HL-60 (cell line): ENCODE measurements at regions not wholly inside any gene's neighbourhood (a gene's known extent, or its start where the extent isn't known, plus 50 kb on each side); places are given as distances from the start of the nearest gene placed in this dataset.

Source experiments
- DNase-seq, 2 experiments: peaks; one replicate each; pipeline ENCODE4 v3.0.0-alpha.2; 2010 to 2020; ENCODE audit warnings: low read depth in 1 of 2, low spot score in 1 of 2
- H3K27ac ChIP-seq: fragments of 250-450 bp; sonication (Bioruptor Pico); replicated peaks from 2 replicates; pipeline ENCODE4 v1.5.1; 2020; ENCODE audit warnings: mild to moderate bottlenecking, moderate library complexity
- H3K27me3 ChIP-seq: fragments of 250-450 bp; sonication (Bioruptor Pico); 2 replicates; pipeline ENCODE4 v1.5.1; 2021; ENCODE audit warnings: mild to moderate bottlenecking, moderate library complexity; ENCODE audit not compliant: insufficient read depth, poor library complexity, severe bottlenecking
- H3K4me3 ChIP-seq: replicated peaks from 2 replicates; pipeline ENCODE4 v1.5.1; 2011; ENCODE audit warnings: mild to moderate bottlenecking, control low read depth, low read length; ENCODE audit not compliant: insufficient read depth
- CTCF ChIP-seq: IDR thresholded peaks from one replicate; pipeline ENCODE4 v1.5.1; 2011; ENCODE audit warnings: low read length, control low read depth, inconsistent platforms; ENCODE audit not compliant: insufficient read depth
- GABPA ChIP-seq: IDR thresholded peaks from 2 replicates; pipeline ENCODE4 v1.6.1; 2012; ENCODE audit warnings: low read depth
- POLR2AphosphoS5 ChIP-seq: IDR thresholded peaks from 2 replicates; pipeline ENCODE4 v1.6.1; 2012; ENCODE audit warnings: low read depth
- SPI1 ChIP-seq: IDR thresholded peaks from 2 replicates; pipeline ENCODE4 v1.6.1; 2012; ENCODE audit warnings: low read depth, mild to moderate bottlenecking, borderline replicate concordance
- TF ChIP-seq, protein P1 (sequence below): IDR thresholded peaks from 2 replicates; pipeline ENCODE4 v1.6.1; 2012; ENCODE audit warnings: low read depth; ENCODE audit not compliant: insufficient replicate concordance

GRCh38 chr7:84790882-84791281 lies 396.0 kb downstream of the SEMA3D start:
- Histone ChIP-seq H3K27me3 (no peaks in the 10 kb centered on the region), H3K27ac (no peak overlapping the region), H3K4me3 (no peak overlapping the region)
- DNase-seq: peak in 1 of 2 experiments; percentile 7
- TF ChIP-seq SPI1: no peak
- TF ChIP-seq POLR2AphosphoS5: no peak
- no peak for TF ChIP-seq CTCF
- TF ChIP-seq, protein P1, sequence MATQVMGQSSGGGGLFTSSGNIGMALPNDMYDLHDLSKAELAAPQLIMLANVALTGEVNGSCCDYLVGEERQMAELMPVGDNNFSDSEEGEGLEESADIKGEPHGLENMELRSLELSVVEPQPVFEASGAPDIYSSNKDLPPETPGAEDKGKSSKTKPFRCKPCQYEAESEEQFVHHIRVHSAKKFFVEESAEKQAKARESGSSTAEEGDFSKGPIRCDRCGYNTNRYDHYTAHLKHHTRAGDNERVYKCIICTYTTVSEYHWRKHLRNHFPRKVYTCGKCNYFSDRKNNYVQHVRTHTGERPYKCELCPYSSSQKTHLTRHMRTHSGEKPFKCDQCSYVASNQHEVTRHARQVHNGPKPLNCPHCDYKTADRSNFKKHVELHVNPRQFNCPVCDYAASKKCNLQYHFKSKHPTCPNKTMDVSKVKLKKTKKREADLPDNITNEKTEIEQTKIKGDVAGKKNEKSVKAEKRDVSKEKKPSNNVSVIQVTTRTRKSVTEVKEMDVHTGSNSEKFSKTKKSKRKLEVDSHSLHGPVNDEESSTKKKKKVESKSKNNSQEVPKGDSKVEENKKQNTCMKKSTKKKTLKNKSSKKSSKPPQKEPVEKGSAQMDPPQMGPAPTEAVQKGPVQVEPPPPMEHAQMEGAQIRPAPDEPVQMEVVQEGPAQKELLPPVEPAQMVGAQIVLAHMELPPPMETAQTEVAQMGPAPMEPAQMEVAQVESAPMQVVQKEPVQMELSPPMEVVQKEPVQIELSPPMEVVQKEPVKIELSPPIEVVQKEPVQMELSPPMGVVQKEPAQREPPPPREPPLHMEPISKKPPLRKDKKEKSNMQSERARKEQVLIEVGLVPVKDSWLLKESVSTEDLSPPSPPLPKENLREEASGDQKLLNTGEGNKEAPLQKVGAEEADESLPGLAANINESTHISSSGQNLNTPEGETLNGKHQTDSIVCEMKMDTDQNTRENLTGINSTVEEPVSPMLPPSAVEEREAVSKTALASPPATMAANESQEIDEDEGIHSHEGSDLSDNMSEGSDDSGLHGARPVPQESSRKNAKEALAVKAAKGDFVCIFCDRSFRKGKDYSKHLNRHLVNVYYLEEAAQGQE: no peak

GRCh38 chr7:84786073-84786472 lies 400.8 kb downstream of the SEMA3D start:
- TF ChIP-seq, protein P1: no peak
- no peak for TF ChIP-seq POLR2AphosphoS5
- no peak for TF ChIP-seq CTCF
- no peak for TF ChIP-seq GABPA
- no peak for TF ChIP-seq SPI1
- Histone ChIP-seq H3K27me3 (no peaks in the 10 kb centered on the region), H3K27ac (no peak overlapping the region), H3K4me3 (no peak overlapping the region)
- DNase-seq: no peak

GRCh38 chr7:84784450-84784849 lies 402.4 kb downstream of the SEMA3D start:
- Histone ChIP-seq H3K27ac (no peak overlapping the region), H3K27me3 (no peaks in the 10 kb centered on the region), H3K4me3 (no peak overlapping the region)
- no peak for DNase-seq
- TF ChIP-seq POLR2AphosphoS5 (no peak), GABPA (no peak), CTCF (no peak), SPI1 (no peak)
- TF ChIP-seq, protein P1: no peak
